Ovary (tissue), 7 donors: ENCODE measurements at regions not wholly inside any gene's neighbourhood (a gene's known extent, or its start where the extent isn't known, plus 50 kb on each side); places are given as distances from the start of the nearest gene placed in this dataset.

Source experiments
- DNase-seq, 5 donors: peaks; one replicate each; pipeline ENCODE4 v3.0.0-alpha.2; 2019 to 2020
- H3K27ac ChIP-seq, 2 donors: fragments of 200-600 bp; one replicate each; pipeline versions ENCODE4 v1.5.1 to v1.8.0; 2019 to 2022
- H3K27me3 ChIP-seq: fragments of 200-600 bp; one replicate; pipeline ENCODE4 v1.8.0; 2022
- H3K36me3 ChIP-seq: fragments of 200-600 bp; sonication (generic); one replicate; pipeline ENCODE4 v1.5.1; 2019
- H3K4me1 ChIP-seq: one replicate; pipeline ENCODE4 v1.8.1; 2013; ENCODE audit warnings: mild to moderate bottlenecking, moderate library complexity; ENCODE audit not compliant: insufficient read depth
- H3K4me3 ChIP-seq: fragments of 200-600 bp; sonication (generic); one replicate; pipeline ENCODE4 v1.5.1; 2017
- H3K9me3 ChIP-seq, 2 donors: fragments of 200-600 bp in 1 of 2; sonication (generic) in 1 of 2; one replicate each; pipeline versions ENCODE4 v1.5.1 to v1.8.1; 2013 to 2019; ENCODE audit warnings: mild to moderate bottlenecking in 1 of 2, moderate library complexity in 1 of 2
- CTCF ChIP-seq, 3 donors: fragments of 450-650 bp in 2 of 3; fragments of 200-600 bp in 1 of 3; IDR thresholded peaks; one replicate each; pipeline versions ENCODE4 v1.5.1 to v1.8.0; 2016 to 2022; ENCODE audit warnings: antibody characterized with exemption in 3 of 3, mild to moderate bottlenecking in 1 of 3
- EP300 ChIP-seq: sonication (generic); formaldehyde crosslinking; IDR thresholded peaks from one replicate; pipeline ENCODE4 v1.6.1; 2017; ENCODE audit warnings: antibody characterized with exemption
- POLR2A ChIP-seq: fragments of 450-650 bp; IDR thresholded peaks from one replicate; pipeline ENCODE4 v1.6.1; 2017; ENCODE audit warnings: antibody characterized with exemption, mild to moderate bottlenecking, moderate library complexity
- WGBS, 3 donors: extraction: QIAGEN DNeasy Blood & Tissue Kit in 1 of 3; methylation state at CpG; one replicate each; pipeline versions ENCODE4 v1.1.5 to v1.1.7; 2013 to 2017; 5-methylcytosine and 5-hydroxymethylcytosine counted together
- intact Hi-C, 4 donors: fragments of 100-400 bp; cut with DNase I; formaldehyde crosslinking; loops; one replicate each; pipeline versions ENCODE4 v1.11.0 to v1.15.1; 2022 to 2023
- donor health status: DM: no; HTN: no; CAD: no; lungs with moderate emphysema.
- donor health status: DM: no; HTN: no; CAD: no.
- donor health status: Bipolar disorder and iron deficiency.
- donor health status: DM: no; HTN: no; CAD: no.
- donor health status: DM: yes; HTN: yes; CAD: no.

DNA sequence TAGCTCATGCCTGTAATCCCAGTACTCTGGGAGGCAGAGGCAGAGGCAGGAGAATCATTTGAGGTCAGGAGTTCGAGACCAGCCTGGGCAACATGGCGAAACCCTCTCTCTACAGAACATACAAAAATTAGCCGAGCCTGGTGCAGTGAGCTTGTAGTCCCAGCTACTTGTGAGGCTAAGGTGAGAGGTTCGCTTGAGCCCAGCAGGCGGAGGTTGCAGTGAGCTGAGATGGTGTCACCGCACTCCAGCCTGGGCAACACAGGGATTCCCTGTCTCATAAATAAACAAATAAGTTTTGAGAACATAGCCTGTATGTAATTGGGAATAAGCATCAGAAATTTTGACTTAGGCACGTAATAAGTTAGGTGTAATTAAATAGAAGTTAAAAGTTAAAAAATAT is 971.7 kb upstream of the COX7C start:
- TF ChIP-seq CTCF (IDR thresholded peaks at IDR 0.05) (no peak), EP300 (no peak), POLR2A (no peak)
- 84 to 88% (median 86%) methylated on average over 7 of the region's 7 CpGs for WGBS, 3 donors
- intact Hi-C loops = no loop called here
- no peak overlapping the region for H3K4me3 ChIP-seq
- no peaks in the 10 kb centered on the region for H3K9me3 ChIP-seq
- H3K4me1 ChIP-seq = no peaks in the 10 kb centered on the region
- no peaks in the 10 kb centered on the region for H3K36me3 ChIP-seq
- no peak overlapping the region for H3K27ac ChIP-seq
- no peaks in the 10 kb centered on the region for H3K27me3 ChIP-seq
- DNase-seq = no peak

DNA sequence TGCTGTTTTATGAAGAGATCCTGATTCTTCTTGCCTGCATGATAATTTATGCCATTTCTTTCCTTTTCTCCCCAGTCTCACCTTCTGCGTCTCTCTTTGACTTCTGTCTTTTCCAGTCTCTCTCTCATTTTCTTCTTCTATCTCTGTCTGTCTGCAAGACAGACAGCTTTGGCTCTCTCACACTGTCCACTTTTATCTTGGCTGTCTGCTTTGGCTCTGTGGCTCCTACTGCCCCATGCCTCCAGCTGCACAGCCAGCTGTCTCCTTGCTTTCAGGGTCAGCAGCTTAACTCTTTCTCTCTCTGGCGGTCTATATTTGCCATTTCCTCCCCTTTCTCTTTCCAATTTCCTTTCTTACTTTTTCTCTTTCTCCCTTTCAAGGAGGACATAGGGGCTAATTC is 971.1 kb upstream of the COX7C start:
- Histone ChIP-seq H3K36me3 (no peaks in the 10 kb centered on the region), H3K27me3 (no peaks in the 10 kb centered on the region), H3K9me3 (no peaks in the 10 kb centered on the region), H3K4me3 (no peak overlapping the region), H3K4me1 (no peaks in the 10 kb centered on the region), H3K27ac (no peak overlapping the region)
- no peak for DNase-seq
- intact Hi-C loops = no loop called here
- 53 to 62% (median 61%) methylated on average over 2 of the region's 2 CpGs for WGBS, 3 donors
- TF ChIP-seq POLR2A = no peak
- no peak for TF ChIP-seq EP300
- no peak for TF ChIP-seq CTCF (IDR thresholded peaks at IDR 0.05)

- Histone ChIP-seq H3K27ac (no peak overlapping the region), H3K4me3 (no peak overlapping the region), H3K4me1 (no peaks in the 10 kb centered on the region), H3K27me3 (no peaks in the 10 kb centered on the region), H3K9me3 (no peaks in the 10 kb centered on the region), H3K36me3 (no peaks in the 10 kb centered on the region)
- no peak for DNase-seq
- 89 to 91% (median 90%) methylated on average over 25 of the region's 25 CpGs for WGBS, 3 donors
- TF ChIP-seq POLR2A = no peak
- no peak for TF ChIP-seq CTCF (IDR thresholded peaks at IDR 0.05)
- TF ChIP-seq EP300 = no peak
- intact Hi-C loops = no loop called here
Observed at GRCh38 chr5:85647349-85648127, 970.2 kb upstream of the COX7C start.

GRCh38 chr5:85648495-85648894 is 969.2 kb upstream of the COX7C start:
- H3K4me3 ChIP-seq = no peak overlapping the region
- no peak overlapping the region for H3K27ac ChIP-seq
- intact Hi-C loops = no loop called here
- 74 to 85% (median 77%) methylated on average over 4 of the region's 4 CpGs for WGBS, 3 donors
- TF ChIP-seq CTCF (IDR thresholded peaks at IDR 0.05) (no peak), POLR2A (no peak), EP300 (no peak)
- H3K36me3 ChIP-seq = no peaks in the 10 kb centered on the region
- no peaks in the 10 kb centered on the region for H3K27me3 ChIP-seq
- no peak for DNase-seq
- no peaks in the 10 kb centered on the region for H3K4me1 ChIP-seq
- no peaks in the 10 kb centered on the region for H3K9me3 ChIP-seq
